Heart left ventricle (tissue), 13 donors: ENCODE measurements at regions not wholly inside any gene's neighbourhood (a gene's known extent, or its start where the extent isn't known, plus 50 kb on each side); places are given as distances from the start of the nearest gene placed in this dataset.

Experiments
- CTCF ChIP-seq, 12 donors: fragments of 200-600 bp; sonication (generic) in 4 of 12; IDR thresholded peaks; one replicate each; pipeline versions ENCODE4 v1.5.0 to v1.8.0; 2018 to 2022; ENCODE audit warnings: antibody characterized with exemption in 12 of 12, mild to moderate bottlenecking in 5 of 12
- POLR2A ChIP-seq, 2 donors: fragments of 450-650 bp; IDR thresholded peaks; one replicate each; pipeline ENCODE4 v1.6.1; 2017; ENCODE audit warnings: antibody characterized with exemption in 2 of 2, mild to moderate bottlenecking in 2 of 2, moderate library complexity in 2 of 2
- donor health status: ischemic (EF 13 %, LVEDD 7.1; RV severe dilation, severe dysfunction).
- donor health status: DM: no; HTN: yes; CAD: no.
- donor health status: DM: no; HTN: no; CAD: no.
- donor health status: ischemic (EF 25% LVEDD 6.9; RV normal size, moderate dysfunction).
- donor health status: ischemic (EF 25% LVEDD 5.7; RV mildly dilated, moderate dysfunction).
- donor health status: ischemic (EF 35%, LVEDD 5.7; RV mildly dilated, moderate dysfunction).
- donor health status: nonischemic (EF 11% LVEDD 7.7; RV severe dilation, severe dysfunction).
- donor health status: DM: yes; HTN: yes; CAD: no.
- donor health status: PGD.
- donor health status: ischemic (EF 29% LVEDD 5.4; RV normal size, mild dysfunction).
- donor health status: nonischemic (EF 23%, LVEDD 6.1; RV moderate dilation, normal function).

- TF ChIP-seq CTCF (IDR thresholded peaks at IDR 0.05): no peak
- no peak for TF ChIP-seq POLR2A (IDR thresholded peaks at IDR 0.05)
Measured at GRCh38 chr3:170780955-170781354, 89.0 kb downstream of the RPL22L1 start.
